ENCODE measurements at regions not wholly inside any gene's neighbourhood (a gene's known extent, or its start where the extent isn't known, plus 50 kb on each side); places are given as distances from the start of the nearest gene placed in this dataset.

GRCh38 chr10:6980353-6980752, 400.3 kb upstream of the PRKCQ start:
- no peak for DNase-seq (ENCODE audit: low read depth)
- no peak overlapping the region for H3K4me3 ChIP-seq (ENCODE audit: low read depth, low read length)

GRCh38 chr10:6979371-6979770, 399.3 kb upstream of the PRKCQ start:
- no peak overlapping the region for H3K4me3 ChIP-seq (ENCODE audit: low read depth, low read length)
- DNase-seq (ENCODE audit: low read depth), result no peak
- TF ChIP-seq MAX (IDR thresholded peaks at IDR 0.05; ENCODE audit: low read depth, low read length) (no peak), POLR2A (IDR thresholded peaks at IDR 0.05; ENCODE audit: extremely low read depth, insufficient read length) (no peak), MYC (IDR thresholded peaks at IDR 0.05; ENCODE audit: low read depth, low read length) (no peak), CTCF (IDR thresholded peaks at IDR 0.05; ENCODE audit: low read depth, low read length) (no peak)

More at GRCh38 chr10:6980353-6980752, 400.3 kb upstream of the PRKCQ start:
- TF ChIP-seq POLR2A (IDR thresholded peaks at IDR 0.05; ENCODE audit: extremely low read depth, insufficient read length), result no peak
- TF ChIP-seq MYC (IDR thresholded peaks at IDR 0.05; ENCODE audit: low read depth, low read length), result no peak
- no peak for TF ChIP-seq MAX (IDR thresholded peaks at IDR 0.05; ENCODE audit: low read depth, low read length)
- no peak for TF ChIP-seq CTCF (IDR thresholded peaks at IDR 0.05; ENCODE audit: low read depth, low read length)

GRCh38 chr10:6978187-6978627, 398.1 kb upstream of the PRKCQ start:
- no peak for DNase-seq (ENCODE audit: low read depth)
- TF ChIP-seq MAX (IDR thresholded peaks at IDR 0.05; ENCODE audit: low read depth, low read length), result no peak
- TF ChIP-seq POLR2A (IDR thresholded peaks at IDR 0.05; ENCODE audit: extremely low read depth, insufficient read length), result no peak
- no peak for TF ChIP-seq CTCF (IDR thresholded peaks at IDR 0.05; ENCODE audit: low read depth, low read length)
- no peak for TF ChIP-seq MYC (IDR thresholded peaks at IDR 0.05; ENCODE audit: low read depth, low read length)
- no peak overlapping the region for H3K4me3 ChIP-seq (ENCODE audit: low read depth, low read length)

- DNase-seq (ENCODE audit: low read depth), result no peak
- TF ChIP-seq CTCF (IDR thresholded peaks at IDR 0.05; ENCODE audit: low read depth, low read length) (no peak), MYC (IDR thresholded peaks at IDR 0.05; ENCODE audit: low read depth, low read length) (no peak), POLR2A (IDR thresholded peaks at IDR 0.05; ENCODE audit: extremely low read depth, insufficient read length) (no peak), MAX (IDR thresholded peaks at IDR 0.05; ENCODE audit: low read depth, low read length) (no peak)
- H3K4me3 ChIP-seq (ENCODE audit: low read depth, low read length), result no peak overlapping the region
These were observed 397.5 kb upstream of the PRKCQ start for GRCh38 chr10:6977398-6978186.

- no peak for TF ChIP-seq POLR2A (IDR thresholded peaks at IDR 0.05; ENCODE audit: extremely low read depth, insufficient read length)
- TF ChIP-seq MYC (IDR thresholded peaks at IDR 0.05; ENCODE audit: low read depth, low read length), result no peak
- DNase-seq (ENCODE audit: low read depth), result no peak
- no peak overlapping the region for H3K4me3 ChIP-seq (ENCODE audit: low read depth, low read length)
These were observed 393.8 kb upstream of the PRKCQ start for GRCh38 chr10:6973899-6974298.

GRCh38 chr10:6972226-6972625, 392.1 kb upstream of the PRKCQ start:
- no peak for DNase-seq (ENCODE audit: low read depth)
- TF ChIP-seq MYC (IDR thresholded peaks at IDR 0.05; ENCODE audit: low read depth, low read length) (no peak), MAX (IDR thresholded peaks at IDR 0.05; ENCODE audit: low read depth, low read length) (no peak), CTCF (IDR thresholded peaks at IDR 0.05; ENCODE audit: low read depth, low read length) (no peak), POLR2A (IDR thresholded peaks at IDR 0.05; ENCODE audit: extremely low read depth, insufficient read length) (no peak)
- no peak overlapping the region for H3K4me3 ChIP-seq (ENCODE audit: low read depth, low read length)

Measured in NB4 (cell line).